OCI-M2 (cell line): ENCODE measurements at regions not wholly inside any gene's neighbourhood (a gene's known extent, or its start where the extent isn't known, plus 50 kb on each side); places are given as distances from the start of the nearest gene placed in this dataset.
"Not testable (repeated sequence)": the region's sequence is repeated elsewhere in the genome, so short reads cannot be mapped to it uniquely, and the experiment has no call there.

ENCODE experiments used
- DNase-seq: peaks from one replicate; lab custom pipeline; 2025; ENCODE audit not compliant: unreplicated experiment; lab: John Stamatoyannopoulos, UW

- no peak for DNase-seq
Measured at GRCh38 chr16:87161822-87162676, 155.1 kb downstream of the C16orf95 start.

DNA sequence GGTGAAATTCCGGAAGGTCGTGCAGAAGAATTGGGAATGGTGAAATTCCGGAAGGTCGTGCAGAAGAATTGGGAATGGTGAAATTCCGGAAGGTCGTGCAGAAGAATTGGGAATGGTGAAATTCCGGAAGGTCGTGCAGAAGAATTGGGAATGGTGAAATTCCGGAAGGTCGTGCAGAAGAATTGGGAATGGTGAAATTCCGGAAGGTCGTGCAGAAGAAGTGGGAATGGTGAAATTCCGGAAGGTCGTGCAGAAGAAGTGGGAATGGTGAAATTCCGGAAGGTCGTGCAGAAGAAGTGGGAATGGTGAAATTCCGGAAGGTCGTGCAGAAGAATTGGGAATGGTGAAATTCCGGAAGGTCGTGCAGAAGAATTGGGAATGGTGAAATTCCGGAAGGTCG is 154.4 kb downstream of the C16orf95 start:
- not testable (repeated sequence) for DNase-seq

- DNase-seq: no peak
Measured at GRCh38 chr16:87163637-87164036, 153.6 kb downstream of the C16orf95 start.

DNA sequence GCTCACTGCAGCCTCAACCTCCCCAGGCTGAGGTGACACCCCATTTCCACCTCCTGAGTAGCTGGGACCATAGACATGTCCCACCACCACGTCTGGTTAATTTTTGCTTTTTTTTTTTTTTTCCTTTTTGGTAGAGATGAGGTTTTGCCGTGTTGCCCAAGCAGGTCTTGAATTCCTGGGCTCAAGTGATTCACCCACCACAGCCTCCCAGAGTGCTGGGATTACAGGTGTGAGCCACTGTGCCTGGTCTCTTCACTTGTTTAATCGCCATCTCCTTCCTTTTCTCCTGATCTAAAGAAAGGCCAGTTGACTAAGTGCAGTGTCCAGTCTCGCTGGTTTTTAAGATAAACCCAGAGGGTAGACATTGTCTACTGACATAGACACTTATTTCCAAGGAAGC is 152.0 kb downstream of the C16orf95 start:
- no peak for DNase-seq

DNA sequence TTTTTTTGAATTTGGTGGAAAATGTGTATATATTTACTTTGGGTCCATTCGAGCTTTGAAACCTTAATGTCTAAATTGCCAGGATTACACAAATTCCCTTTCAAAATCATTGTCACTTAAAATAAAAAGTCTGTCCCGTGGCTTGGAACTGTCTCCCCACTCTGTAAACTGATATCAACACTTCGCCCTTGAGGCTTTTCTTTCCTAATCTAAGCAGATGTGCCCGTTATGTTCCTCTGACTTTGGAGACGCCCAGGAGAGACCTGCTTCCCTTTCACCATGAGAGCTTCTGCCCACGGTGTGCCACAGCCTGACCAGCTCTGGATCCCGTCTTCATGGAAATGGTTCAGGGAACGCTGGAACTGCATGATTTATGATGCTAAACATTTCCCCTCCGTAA is 151.3 kb downstream of the C16orf95 start:
- no peak for DNase-seq

DNA sequence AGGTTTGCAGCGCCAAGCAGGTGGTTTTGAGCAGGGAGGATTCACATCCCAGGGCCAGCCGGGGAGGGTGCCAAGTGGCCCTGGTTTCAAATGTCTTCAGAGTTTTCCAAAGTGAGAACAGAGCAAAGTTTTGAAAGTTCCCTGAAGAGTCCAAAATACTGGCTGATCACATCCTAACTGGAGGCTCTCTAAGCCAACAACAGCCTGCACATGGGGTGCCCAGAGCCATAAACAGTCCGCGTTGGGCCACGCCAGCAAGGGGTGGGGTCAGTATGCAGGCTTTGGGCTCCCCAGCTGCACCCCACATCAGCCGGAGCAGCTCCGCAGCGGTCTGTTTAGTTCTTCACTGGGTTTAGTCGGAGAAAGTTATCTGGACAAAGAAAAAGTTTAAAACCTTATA is 150.9 kb downstream of the C16orf95 start:
- no peak for DNase-seq

DNA sequence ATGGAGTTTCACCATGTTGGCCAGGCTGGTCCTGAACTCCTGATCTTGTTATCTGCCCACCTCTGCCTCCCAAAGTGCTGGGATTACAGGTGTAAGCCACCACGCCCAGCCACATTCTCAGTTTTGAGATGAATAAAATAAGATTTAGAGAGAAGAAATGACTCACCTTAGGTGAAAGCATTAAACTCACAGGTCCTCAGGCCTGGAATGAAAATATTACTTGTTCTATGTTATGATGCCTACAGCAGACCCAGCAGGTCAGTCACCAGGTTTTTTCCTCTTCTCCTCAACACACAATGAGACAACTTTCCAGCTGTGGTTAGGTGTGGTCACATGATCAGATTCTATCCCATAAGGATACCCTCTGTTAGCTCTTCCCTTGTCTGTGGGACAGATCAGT is 150.3 kb downstream of the C16orf95 start:
- DNase-seq: no peak

DNA sequence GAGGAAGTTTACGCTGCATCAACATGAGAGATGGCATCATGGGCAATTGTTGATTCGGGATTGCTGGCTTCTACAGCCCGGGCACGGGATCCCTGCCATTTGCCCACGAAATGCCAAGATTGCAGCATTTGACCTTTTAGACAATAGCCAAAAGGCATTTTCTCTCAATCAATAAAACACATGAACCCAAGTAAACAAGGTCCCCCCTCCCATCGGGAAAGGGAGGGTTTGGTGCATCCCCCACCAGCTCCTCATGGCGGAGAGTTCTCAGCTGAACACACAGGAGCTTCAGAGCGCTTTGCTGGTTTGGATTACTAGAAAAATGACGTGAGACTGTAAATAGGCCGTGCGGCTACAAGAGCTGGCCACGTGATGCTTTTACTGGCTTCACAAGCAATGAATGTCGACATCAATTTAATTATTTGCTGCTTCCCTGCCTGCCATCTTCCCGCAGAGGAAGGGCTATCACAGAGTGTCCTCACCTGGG is 147.6 kb downstream of the C16orf95 start:
- DNase-seq: no peak

GRCh38 chr16:87170310-87170709 is 146.9 kb downstream of the C16orf95 start:
- DNase-seq: no peak

DNA sequence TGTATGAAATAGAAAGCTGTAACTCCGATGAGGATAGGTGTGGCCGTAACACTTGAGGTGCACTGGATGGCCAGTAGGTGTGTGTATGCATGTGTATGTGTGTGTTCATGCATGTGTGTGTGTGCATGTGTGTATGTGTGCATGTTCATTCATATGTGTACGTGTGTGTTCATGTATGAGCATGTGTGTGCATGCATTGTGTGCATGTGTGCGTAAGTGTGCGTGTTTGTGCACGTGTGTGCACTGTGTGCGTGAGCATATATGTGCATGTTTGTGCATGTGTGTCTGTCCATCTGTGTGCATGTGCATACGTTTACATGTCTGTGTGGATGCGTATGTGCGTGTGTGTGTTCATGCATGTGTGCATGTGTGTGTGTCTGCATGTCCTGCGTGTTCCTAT is 145.5 kb downstream of the C16orf95 start:
- no peak for DNase-seq

DNA sequence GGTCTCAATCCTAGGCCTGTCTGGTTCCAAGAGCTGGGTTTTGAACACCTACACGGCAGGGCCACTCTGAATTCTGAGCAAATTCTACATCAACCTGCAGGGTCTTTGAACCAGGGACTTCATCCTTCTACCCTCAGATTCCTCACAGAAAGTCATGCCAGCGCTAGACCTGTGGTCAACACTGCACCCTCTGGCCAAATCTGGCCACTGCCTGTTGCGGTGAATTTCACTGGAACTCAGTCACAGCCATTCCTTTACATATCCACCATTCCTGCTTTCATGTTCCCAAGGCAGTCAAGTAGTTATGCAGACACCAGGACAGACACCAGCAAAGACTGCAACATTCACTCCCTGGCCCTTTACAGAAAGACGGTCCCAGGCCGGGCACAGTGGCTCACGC is 144.6 kb downstream of the C16orf95 start:
- DNase-seq: no peak

GRCh38 chr16:87173294-87173893 is 143.8 kb downstream of the C16orf95 start:
- DNase-seq: no peak

- DNase-seq: no peak
Measured at GRCh38 chr16:87174061-87174460, 143.1 kb downstream of the C16orf95 start.

GRCh38 chr16:87176735-87177134 is 140.5 kb downstream of the C16orf95 start:
- no peak for DNase-seq

DNA sequence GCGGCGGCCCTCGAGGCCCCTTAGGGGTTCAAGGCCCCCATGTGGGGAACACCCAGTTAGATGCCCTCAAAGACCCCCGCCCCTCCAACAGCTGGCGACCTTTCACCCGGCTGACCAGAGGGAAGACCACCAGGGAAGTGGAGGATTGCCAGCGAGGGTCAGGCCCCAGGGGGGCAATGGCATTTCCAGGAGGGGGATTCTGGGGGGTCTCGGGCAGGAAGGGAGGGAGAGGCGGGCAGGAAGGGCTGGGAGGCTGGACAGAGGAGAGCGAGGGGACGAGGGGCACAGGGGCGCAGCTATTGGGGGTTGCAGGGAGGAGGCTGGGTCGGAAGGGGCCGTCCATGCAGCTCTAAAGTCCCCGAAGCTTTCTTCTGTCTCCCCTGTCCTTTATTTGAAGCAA is 139.5 kb downstream of the C16orf95 start:
- DNase-seq: no peak

GRCh38 chr16:87178177-87178863 is 138.9 kb downstream of the C16orf95 start:
- no peak for DNase-seq

DNA sequence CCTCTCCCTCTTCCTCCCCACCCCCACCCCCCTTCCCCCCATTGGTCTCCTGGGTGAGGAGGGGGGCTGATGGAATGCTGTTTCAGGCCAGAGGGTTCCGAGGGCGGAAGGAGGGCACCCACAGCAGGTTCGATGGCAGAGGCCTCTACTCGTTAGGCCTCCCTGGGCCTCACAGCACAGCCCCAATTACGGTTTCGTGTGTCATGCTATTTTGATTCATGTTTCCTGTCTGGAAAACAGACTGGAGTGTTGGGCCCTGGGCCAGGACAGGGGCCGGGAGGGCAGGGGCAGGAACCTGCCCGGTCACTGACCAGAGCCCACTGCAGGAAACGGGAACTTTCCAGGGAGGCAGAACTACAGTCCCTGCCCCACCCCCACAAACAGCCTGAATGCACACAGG is 138.2 kb downstream of the C16orf95 start:
- DNase-seq: no peak

- DNase-seq: no peak
Measured at GRCh38 chr16:87180069-87180468, 137.1 kb downstream of the C16orf95 start.

- DNase-seq: no peak
Measured at GRCh38 chr16:87182759-87183158, 134.4 kb downstream of the C16orf95 start.

DNA sequence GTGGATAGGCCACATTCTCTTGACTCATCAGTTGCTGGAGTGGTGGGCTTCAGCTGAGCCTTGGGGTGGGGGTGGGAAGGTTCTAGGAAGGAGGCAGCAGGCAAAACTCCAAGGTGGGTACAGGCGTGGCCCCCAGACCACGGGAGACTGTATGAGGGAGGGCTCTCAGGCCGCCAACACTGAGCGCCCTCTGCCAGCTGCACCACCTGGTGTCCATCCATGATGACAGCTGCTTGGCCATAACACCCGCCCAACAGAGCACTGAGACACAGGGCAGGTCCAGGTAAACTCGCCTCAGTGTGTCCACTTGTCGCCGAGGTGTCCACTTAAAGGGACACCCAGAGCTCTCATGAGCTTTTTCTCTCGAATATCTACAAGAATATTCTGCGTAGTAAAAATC is 133.5 kb downstream of the C16orf95 start:
- no peak for DNase-seq

DNA sequence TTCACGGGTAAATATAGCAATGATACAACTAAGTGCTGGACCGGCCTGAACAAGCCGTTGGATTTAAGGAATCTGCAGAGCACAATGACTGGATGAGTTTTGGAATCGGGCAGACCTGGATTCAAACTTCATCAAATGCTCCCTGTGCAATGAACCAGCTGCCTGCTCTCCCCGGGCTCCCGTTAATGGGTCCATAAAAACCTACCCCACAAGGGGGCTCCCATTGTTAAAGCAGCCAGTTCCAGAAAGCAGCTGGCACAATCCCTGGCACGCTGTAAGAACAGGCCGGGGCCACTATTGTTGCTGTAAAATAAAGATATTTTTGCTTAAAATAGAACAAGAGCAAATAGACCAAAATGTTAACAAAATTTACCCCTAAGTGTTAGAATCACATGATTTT is 131.9 kb downstream of the C16orf95 start:
- DNase-seq: no peak

- DNase-seq: no peak
Measured at GRCh38 chr16:87185983-87186382, 131.2 kb downstream of the C16orf95 start.
